ENCODE measurements at regions not wholly inside any gene's neighbourhood (a gene's known extent, or its start where the extent isn't known, plus 50 kb on each side); places are given as distances from the start of the nearest gene placed in this dataset.

DNA sequence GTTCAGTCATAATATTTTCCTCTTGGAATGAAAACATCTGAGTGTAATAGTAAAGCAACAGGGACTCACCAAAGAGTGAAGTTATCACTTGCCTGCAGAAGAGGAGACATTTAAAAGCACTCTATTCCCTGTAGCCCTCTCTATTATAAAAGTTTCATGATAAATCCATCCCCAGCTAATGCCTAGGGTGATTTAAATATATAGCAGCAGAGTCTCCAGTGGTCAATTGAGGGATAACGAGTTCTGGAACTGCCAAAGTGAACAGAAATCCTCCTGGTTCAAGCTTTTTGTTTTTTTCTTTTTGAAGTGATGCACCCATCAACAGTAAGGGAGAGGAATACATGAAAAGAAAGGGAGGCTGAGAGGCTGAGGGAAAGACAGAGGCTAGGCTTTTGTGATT, 87.3 kb downstream of the EVX1 start:
- TF ChIP-seq EZH2phosphoT487 (IDR thresholded peaks at IDR 0.05; ENCODE audit: insufficient read depth, low read depth) = no peak
- TF ChIP-seq EZH2 (IDR thresholded peaks at IDR 0.05; ENCODE audit: insufficient read depth, poor library complexity, severe bottlenecking) = no peak

Data from GM23248 (cell line).